ENCODE measurements at regions not wholly inside any gene's neighbourhood (a gene's known extent, or its start where the extent isn't known, plus 50 kb on each side); places are given as distances from the start of the nearest gene placed in this dataset.

DNA sequence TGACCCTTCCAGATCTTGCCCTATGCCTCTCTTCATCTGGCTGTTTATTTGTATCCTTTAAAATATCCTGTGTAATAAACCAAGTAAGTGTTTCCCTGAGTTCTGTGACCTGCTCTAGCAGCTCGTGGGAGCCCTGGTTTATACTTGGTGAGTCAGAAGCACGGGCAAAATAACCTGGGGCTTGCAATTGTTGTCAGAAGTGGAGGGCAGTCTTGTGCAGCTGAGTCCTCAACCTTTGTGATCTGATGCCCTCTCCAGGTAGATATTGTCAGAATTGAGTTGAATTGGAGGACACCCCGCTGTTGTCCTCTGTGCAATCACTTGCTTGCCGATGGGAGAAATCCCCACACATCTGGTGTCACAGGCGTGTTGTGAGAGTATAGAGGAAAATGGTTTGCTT, 62.5 kb upstream of the PRICKLE1 start:
- no peak for TF ChIP-seq CTCF (conservative IDR thresholded peaks at IDR 0.05; ENCODE audit: low read length)
- no peak for TF ChIP-seq EZH2phosphoT487 (IDR thresholded peaks at IDR 0.05; ENCODE audit: borderline replicate concordance)
